T-cell (primary cell): ENCODE measurements at regions not wholly inside any gene's neighbourhood (a gene's known extent, or its start where the extent isn't known, plus 50 kb on each side); places are given as distances from the start of the nearest gene placed in this dataset.
A peak's percentile ranks its signal among the peaks of the same experiment; 100 is the strongest.

Experiments used
- ATAC-seq, 4 experiments: fragments of 200-7000 bp in 3 of 4; fragments of 150-1000 bp in 1 of 4; cut with Tn5 transposase; replicated peaks in 1 of 4; 1 replicate in 3 of 4; 2 replicates in 1 of 4; pipeline ENCODE4 v1.10.0; 2021; ENCODE audit warnings: moderate library complexity in 3 of 4, mild to moderate bottlenecking in 2 of 4, moderate number of reproducible peaks in 1 of 4
- CTCF ChIA-PET, 2 donors: fragments of 300-600 bp; sonication (Branson Sonifier 250); formaldehyde crosslinking; loops; one replicate each; lab custom pipeline; 2022; ENCODE audit warnings: antibody characterized with exemption in 2 of 2; lab: Charles Lee
- POLR2A ChIA-PET, 2 donors: fragments of 300-600 bp; sonication (Branson Sonifier 250); formaldehyde crosslinking; loops; one replicate each; lab custom pipeline; 2022; ENCODE audit warnings: antibody characterized with exemption in 2 of 2; lab: Charles Lee
- DNase-seq, 35 experiments: peaks; one replicate each; pipeline versions ENCODE4 v3.0.0 to v3.0.0-alpha.2; 2013 to 2023
- H3K27ac ChIP-seq: one replicate; pipeline ENCODE4 v1.5.1; 2013; ENCODE audit warnings: low read length
- H3K27me3 ChIP-seq, 2 experiments: replicated peaks in 1 of 2; 1 replicate in 1 of 2; 2 replicates in 1 of 2; pipeline versions ENCODE4 v1.6.1 to v1.7.0; 2013; ENCODE audit warnings: low read length in 1 of 2, mixed read lengths in 1 of 2; ENCODE audit not compliant: control insufficient read depth in 2 of 2, insufficient read depth in 2 of 2; ENCODE audit errors: extremely low read depth in 1 of 2
- H3K36me3 ChIP-seq, 2 donors: 1 replicate in 1 of 2; 2 replicates in 1 of 2; pipeline versions ENCODE4 v1.6.1 to v1.7.0; 2013; ENCODE audit warnings: low read length in 1 of 2; ENCODE audit not compliant: control insufficient read depth in 2 of 2, insufficient read depth in 1 of 2; ENCODE audit errors: extremely low read depth in 1 of 2
- H3K4me1 ChIP-seq, 2 experiments: 1 replicate in 1 of 2; 2 replicates in 1 of 2; pipeline versions ENCODE4 v1.6.1 to v1.7.0; 2013; ENCODE audit warnings: low read length in 2 of 2, mixed read lengths in 1 of 2; ENCODE audit not compliant: insufficient read depth in 2 of 2, control insufficient read depth in 1 of 2; ENCODE audit errors: extremely low read depth in 1 of 2
- H3K4me3 ChIP-seq, 2 donors: 1 replicate in 1 of 2; 2 replicates in 1 of 2; pipeline versions ENCODE4 v1.5.1 to v1.7.0; 2013; ENCODE audit warnings: mild to moderate bottlenecking in 2 of 2, low read length in 1 of 2, moderate library complexity in 1 of 2; ENCODE audit not compliant: control insufficient read depth in 1 of 2; ENCODE audit errors: extremely low read depth in 1 of 2
- H3K9me3 ChIP-seq: 2 replicates; pipeline ENCODE4 v1.7.0; 2013
- H3K27ac Mint-ChIP-seq, 2 donors: one replicate each; pipeline ENCODE4 v1.8.0; 2020 to 2021; ENCODE audit warnings: mild to moderate bottlenecking in 2 of 2, mixed read lengths in 2 of 2
- H3K27me3 Mint-ChIP-seq, 2 donors: one replicate each; pipeline ENCODE4 v1.8.0; 2021 to 2022; ENCODE audit warnings: mixed read lengths in 2 of 2
- H3K36me3 Mint-ChIP-seq: one replicate; pipeline ENCODE4 v1.8.0; 2021; ENCODE audit warnings: mixed read lengths
- H3K4me1 Mint-ChIP-seq, 3 donors: one replicate each; pipeline ENCODE4 v1.8.0; 2020 to 2022; ENCODE audit warnings: mixed read lengths in 3 of 3, mild to moderate bottlenecking in 1 of 3
- H3K4me3 Mint-ChIP-seq, 3 donors: one replicate each; pipeline ENCODE4 v1.8.0; 2020 to 2022; ENCODE audit warnings: mild to moderate bottlenecking in 3 of 3, mixed read lengths in 3 of 3, moderate library complexity in 3 of 3
- H3K9me3 Mint-ChIP-seq, 3 donors: one replicate each; pipeline ENCODE4 v1.8.0; 2020 to 2022; ENCODE audit warnings: mixed read lengths in 3 of 3
- WGBS: methylation state at CpG from one replicate; pipeline ENCODE4 v1.1.5; 2013; ENCODE audit warnings: missing lambda C conversion rate; ENCODE audit not compliant: insufficient coverage; 5-methylcytosine and 5-hydroxymethylcytosine counted together

DNA sequence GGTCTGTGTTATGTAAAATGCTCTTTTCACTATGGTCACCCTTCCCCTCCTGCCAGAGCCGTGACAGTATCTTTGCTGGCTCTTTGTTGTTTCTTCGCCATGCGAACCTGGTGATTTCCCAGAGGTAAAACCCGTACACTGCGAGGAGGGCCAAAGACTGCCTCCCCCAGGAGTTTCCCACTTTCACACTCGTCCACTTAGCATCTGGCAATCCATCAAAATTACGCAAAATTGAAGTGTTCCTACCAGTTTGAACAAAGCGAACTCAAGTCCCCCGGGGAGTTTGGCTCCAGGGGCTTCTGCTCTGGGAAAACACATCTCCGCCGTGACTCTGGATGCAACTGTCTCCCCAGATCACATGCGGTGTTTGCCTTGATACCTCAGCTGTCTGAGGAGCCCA is 239.9 kb downstream of the FAM43A start:
- DNase-seq: no peak
- no peaks in the 10 kb centered on the region for H3K36me3 Mint-ChIP-seq
- no peaks in the 10 kb centered on the region for H3K9me3 Mint-ChIP-seq
- Histone ChIP-seq H3K27ac (no peak overlapping the region), H3K9me3 (no peaks in the 10 kb centered on the region), H3K27me3 (peaks cover 0 to 14% of the 10 kb centered on the region in 2 experiments), H3K36me3 (no peaks in the 10 kb centered on the region), H3K4me1 (no peaks in the 10 kb centered on the region), H3K4me3 (no peak overlapping the region)
- POLR2A ChIA-PET: no interaction called here
- ATAC-seq: no peak
- H3K27ac Mint-ChIP-seq: no peak overlapping the region
- CTCF ChIA-PET: no interaction called here
- H3K4me1 Mint-ChIP-seq: no peaks in the 10 kb centered on the region
- WGBS: 89% methylated on average over 11 of the region's 12 CpGs
- peaks cover 26 to 28% of the 10 kb centered on the region in 2 donors for H3K27me3 Mint-ChIP-seq
- H3K4me3 Mint-ChIP-seq: no peak overlapping the region

DNA sequence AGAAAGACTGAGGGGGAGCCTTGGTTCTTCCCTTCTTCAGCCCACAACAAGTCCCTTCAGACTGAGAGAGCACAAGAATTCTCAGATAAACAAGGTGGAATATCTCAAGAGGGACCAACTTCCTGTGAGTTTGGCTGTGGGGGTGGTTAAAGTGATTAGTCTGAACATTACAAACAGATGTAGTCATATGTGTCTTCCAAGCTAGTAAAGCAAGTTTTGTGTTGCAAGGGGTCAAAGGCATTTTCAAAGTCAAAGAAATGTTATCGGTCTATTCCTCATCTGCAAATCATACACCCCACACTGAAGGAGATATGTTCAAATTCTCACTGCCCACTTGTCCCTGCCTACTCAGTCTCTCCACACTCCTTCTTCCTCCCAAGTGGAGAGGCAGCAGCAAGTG is 242.5 kb downstream of the FAM43A start:
- CTCF ChIA-PET: no interaction called here
- H3K36me3 ChIP-seq: no peaks in the 10 kb centered on the region
- DNase-seq: no peak
- POLR2A ChIA-PET: no interaction called here
- H3K4me1 ChIP-seq: no peaks in the 10 kb centered on the region
- H3K4me3 ChIP-seq: no peak overlapping the region
- no peaks in the 10 kb centered on the region for H3K9me3 ChIP-seq
- Mint-ChIP-seq H3K27ac (no peak overlapping the region), H3K27me3 (peaks cover 28 to 41% of the 10 kb centered on the region in 2 donors), H3K36me3 (no peaks in the 10 kb centered on the region), H3K4me3 (no peak overlapping the region), H3K4me1 (no peaks in the 10 kb centered on the region), H3K9me3 (peaks cover 0 to 2% (median 0%) of the 10 kb centered on the region in 3 donors)
- ATAC-seq: no peak
- no peak overlapping the region for H3K27ac ChIP-seq
- H3K27me3 ChIP-seq: peaks cover 0 to 12% of the 10 kb centered on the region in 2 experiments
- no CpG with 5 or more reads among the region's 1 CpG for WGBS

DNA sequence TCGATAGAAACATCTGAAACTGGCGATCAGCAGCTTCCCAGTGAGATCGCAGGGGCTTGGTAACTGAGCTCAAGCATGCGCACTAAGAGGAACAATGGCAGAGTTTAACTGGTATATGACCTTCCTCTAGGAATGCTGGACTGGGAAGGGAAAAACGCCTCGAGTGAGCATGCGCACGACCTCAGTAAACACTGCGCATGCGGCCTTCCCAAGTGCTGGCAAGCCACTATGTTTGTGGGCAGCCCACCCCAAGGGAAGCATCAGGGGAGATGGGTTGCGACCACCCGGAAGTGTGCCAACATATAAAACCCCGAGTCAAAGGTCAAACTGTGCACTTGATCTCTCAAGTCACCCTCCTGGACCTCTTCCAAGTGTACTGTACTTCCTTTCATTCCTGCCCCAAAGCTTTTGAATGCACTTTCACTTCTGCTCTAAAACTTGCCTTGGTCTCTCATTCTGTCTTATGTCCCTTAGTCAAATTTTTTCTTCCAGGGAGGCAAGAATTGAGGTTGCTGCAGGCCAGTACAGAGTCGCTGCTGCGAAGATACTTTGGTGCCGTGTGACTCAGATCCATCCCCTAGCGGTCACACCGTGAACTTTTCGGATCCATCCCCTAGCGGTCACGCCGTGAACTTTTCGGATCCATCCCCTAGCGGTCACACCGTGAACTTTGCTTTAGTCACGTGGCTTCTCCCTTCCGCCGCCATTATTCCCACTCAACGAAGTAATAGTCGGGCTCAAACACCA is 243.3 kb downstream of the FAM43A start:
- H3K4me3 ChIP-seq: no peak overlapping the region
- CTCF ChIA-PET: interaction anchor here in 1 of 2 donors (0.7 kb wide), 1 partner anchor 98 kb away, joined by 4 read pairs; no protein-coding TSS in a partner anchor
- Mint-ChIP-seq H3K4me3 (no peak overlapping the region), H3K27ac (no peak overlapping the region), H3K4me1 (no peaks in the 10 kb centered on the region), H3K9me3 (peaks cover 0 to 2% (median 0%) of the 10 kb centered on the region in 3 donors), H3K27me3 (peaks cover 23 to 39% of the 10 kb centered on the region in 2 donors), H3K36me3 (no peaks in the 10 kb centered on the region)
- 89% methylated on average over 27 of the region's 30 CpGs for WGBS
- H3K36me3 ChIP-seq: no peaks in the 10 kb centered on the region
- POLR2A ChIA-PET: no interaction called here
- no peaks in the 10 kb centered on the region for H3K4me1 ChIP-seq
- DNase-seq (peak in 1 of 35 experiments; percentile 10), ATAC-seq (no peak)
- peaks cover 0 to 15% of the 10 kb centered on the region in 2 experiments for H3K27me3 ChIP-seq
- no peak overlapping the region for H3K27ac ChIP-seq
- no peaks in the 10 kb centered on the region for H3K9me3 ChIP-seq

DNA sequence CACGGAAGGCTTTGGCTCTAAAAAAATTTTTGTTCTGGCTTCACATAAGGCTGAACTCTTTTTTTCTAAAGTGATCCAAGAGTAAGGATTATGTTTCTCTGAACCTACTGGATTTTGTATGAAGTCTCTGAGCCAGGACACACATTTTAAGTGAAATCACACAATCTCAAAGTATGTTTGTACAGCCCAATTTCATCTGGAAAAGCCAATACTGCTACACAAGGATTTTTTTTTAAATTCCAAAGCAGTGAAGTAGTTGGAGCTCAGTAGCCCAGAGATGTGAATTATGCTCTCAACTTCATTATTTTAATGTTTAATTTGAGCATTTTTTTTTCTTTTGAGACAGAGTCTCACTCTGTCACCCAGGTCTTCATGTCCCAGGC is 243.9 kb downstream of the FAM43A start:
- H3K27me3 ChIP-seq: peaks cover 0 to 15% of the 10 kb centered on the region in 2 experiments
- ChIA-PET CTCF (interaction anchor here in 1 of 2 donors (0.7 kb wide), 1 partner anchor 99 kb away, joined by 4 read pairs; no protein-coding TSS in a partner anchor), POLR2A (no interaction called here)
- DNase-seq (no peak), ATAC-seq (no peak)
- no peaks in the 10 kb centered on the region for H3K4me1 ChIP-seq
- Mint-ChIP-seq H3K4me1 (no peaks in the 10 kb centered on the region), H3K4me3 (no peak overlapping the region), H3K9me3 (peaks cover 0 to 2% (median 0%) of the 10 kb centered on the region in 3 donors), H3K27ac (no peak overlapping the region), H3K27me3 (peaks cover 19 to 35% of the 10 kb centered on the region in 2 donors), H3K36me3 (no peaks in the 10 kb centered on the region)
- H3K36me3 ChIP-seq: no peaks in the 10 kb centered on the region
- no peaks in the 10 kb centered on the region for H3K9me3 ChIP-seq
- H3K27ac ChIP-seq: no peak overlapping the region
- H3K4me3 ChIP-seq: no peak overlapping the region
- WGBS: no CpG with 5 or more reads among the region's 1 CpG

DNA sequence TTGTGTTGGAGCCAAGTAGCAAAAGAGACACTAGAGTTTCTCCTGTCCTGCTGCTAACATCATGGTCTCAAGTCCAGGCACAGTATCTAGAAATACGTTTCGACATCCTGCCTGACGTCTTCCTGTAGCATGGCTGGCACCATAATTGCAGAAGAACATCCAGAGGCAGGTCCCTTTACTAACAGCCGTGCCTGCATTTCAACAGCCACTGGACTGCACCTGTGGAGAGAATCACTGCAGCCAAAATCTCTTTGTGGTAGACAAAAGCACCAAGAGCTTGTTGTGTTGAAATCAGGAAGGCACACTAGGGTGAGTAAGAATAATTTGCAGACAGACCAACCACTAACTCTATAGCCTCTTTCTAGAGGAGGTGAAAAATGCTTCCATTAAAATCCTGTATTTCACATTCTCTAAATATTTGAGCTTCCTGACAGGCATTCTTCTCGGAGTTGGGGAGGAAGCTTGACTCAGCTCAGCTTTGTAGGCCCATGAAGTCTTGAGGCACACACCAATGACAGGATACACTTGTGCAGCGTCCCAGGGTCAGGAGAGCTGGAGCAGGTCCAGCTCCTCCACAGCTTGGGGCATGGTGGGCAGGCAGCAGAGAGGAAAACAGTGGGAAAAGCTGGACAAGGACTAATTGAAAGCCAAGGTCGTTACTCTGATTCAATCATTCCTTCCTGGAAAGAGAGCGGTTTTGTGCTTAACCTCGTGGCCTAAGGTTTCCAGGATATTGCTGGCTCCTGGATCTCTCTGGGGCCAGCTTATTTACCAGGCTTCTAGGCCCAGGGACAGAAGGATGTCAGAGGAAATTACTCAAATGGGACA is 244.9 kb downstream of the FAM43A start:
- Mint-ChIP-seq H3K27ac (no peak overlapping the region), H3K4me3 (no peak overlapping the region), H3K9me3 (peaks cover 0 to 2% (median 0%) of the 10 kb centered on the region in 3 donors), H3K36me3 (no peaks in the 10 kb centered on the region), H3K4me1 (no peaks in the 10 kb centered on the region), H3K27me3 (peaks cover 16 to 32% of the 10 kb centered on the region in 2 donors)
- CTCF ChIA-PET: no interaction called here
- ATAC-seq (no peak), DNase-seq (no peak)
- Histone ChIP-seq H3K4me1 (no peaks in the 10 kb centered on the region), H3K27ac (no peak overlapping the region), H3K9me3 (no peaks in the 10 kb centered on the region), H3K4me3 (no peak overlapping the region), H3K27me3 (peaks cover 0 to 11% of the 10 kb centered on the region in 2 experiments), H3K36me3 (no peaks in the 10 kb centered on the region)
- POLR2A ChIA-PET: no interaction called here
- 82% methylated on average over 8 of the region's 9 CpGs for WGBS

DNA sequence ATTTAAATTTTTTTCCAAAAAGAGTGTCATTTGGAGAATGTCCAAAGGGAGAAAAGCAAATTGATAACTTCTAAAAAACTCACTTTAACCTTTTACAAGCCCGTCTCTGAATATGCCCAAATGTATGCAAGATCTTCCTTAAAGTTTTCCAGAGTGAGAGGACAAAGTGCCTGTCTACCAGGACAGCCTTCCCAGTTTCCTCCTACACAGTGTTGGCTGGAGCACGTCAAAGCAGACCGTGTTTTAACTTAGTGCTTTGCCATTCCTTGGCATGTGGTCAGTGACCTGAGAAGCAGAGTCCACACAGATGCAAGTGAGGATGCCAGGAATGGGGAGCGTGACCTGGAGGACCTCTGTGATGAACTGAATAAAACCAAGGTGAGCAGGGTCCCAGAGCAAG is 245.7 kb downstream of the FAM43A start:
- no peak overlapping the region for H3K4me3 ChIP-seq
- H3K36me3 ChIP-seq: no peaks in the 10 kb centered on the region
- no peak for ATAC-seq
- no peaks in the 10 kb centered on the region for H3K9me3 ChIP-seq
- no peaks in the 10 kb centered on the region for H3K4me1 ChIP-seq
- H3K4me1 Mint-ChIP-seq: no peaks in the 10 kb centered on the region
- H3K4me3 Mint-ChIP-seq: no peak overlapping the region
- no peak overlapping the region for H3K27ac Mint-ChIP-seq
- peaks cover 15 to 32% of the 10 kb centered on the region in 2 donors for H3K27me3 Mint-ChIP-seq
- no peak for DNase-seq
- CTCF ChIA-PET: no interaction called here
- no peaks in the 10 kb centered on the region for H3K36me3 Mint-ChIP-seq
- POLR2A ChIA-PET: no interaction called here
- peaks cover 0 to 2% (median 0%) of the 10 kb centered on the region in 3 donors for H3K9me3 Mint-ChIP-seq
- peaks cover 0 to 8% of the 10 kb centered on the region in 2 experiments for H3K27me3 ChIP-seq
- no peak overlapping the region for H3K27ac ChIP-seq
- 80% methylated on average over 4 of the region's 4 CpGs for WGBS
